Neural progenitor cell (in vitro differentiated cells): ENCODE measurements at regions not wholly inside any gene's neighbourhood (a gene's known extent, or its start where the extent isn't known, plus 50 kb on each side); places are given as distances from the start of the nearest gene placed in this dataset.

ENCODE experiments used
- DNase-seq: peaks from one replicate; pipeline ENCODE4 v3.0.0-alpha.2; 2016; ENCODE audit warnings: low spot score
- H2AFZ ChIP-seq: fragments of 200-600 bp; sonication (generic); replicated peaks from 2 replicates; pipeline ENCODE4 v1.6.1; 2016; ENCODE audit warnings: antibody characterized with exemption
- H3F3A ChIP-seq: fragments of 200-600 bp; sonication (generic); 2 replicates; pipeline ENCODE4 v1.6.1; 2016; ENCODE audit warnings: antibody characterized with exemption, low read depth
- H3K27ac ChIP-seq: fragments of 200-600 bp; sonication (generic); 2 replicates; pipeline ENCODE4 v1.5.1; 2016; ENCODE audit warnings: mild to moderate bottlenecking
- H3K27me3 ChIP-seq: fragments of 200-600 bp; sonication (generic); 2 replicates; pipeline ENCODE4 v1.6.1; 2016; ENCODE audit warnings: mild to moderate bottlenecking, moderate library complexity
- H3K36me3 ChIP-seq: fragments of 200-600 bp; sonication (generic); 2 replicates; pipeline ENCODE4 v1.5.1; 2016
- H3K4me1 ChIP-seq: fragments of 200-600 bp; sonication (generic); 2 replicates; pipeline ENCODE4 v1.6.1; 2016; ENCODE audit warnings: mixed run types
- H3K4me2 ChIP-seq: fragments of 200-600 bp; sonication (generic); 2 replicates; pipeline ENCODE4 v1.6.1; 2016
- H3K4me3 ChIP-seq: fragments of 200-600 bp; sonication (generic); 2 replicates; pipeline ENCODE4 v1.5.1; 2016
- H3K79me2 ChIP-seq: fragments of 200-600 bp; sonication (generic); 2 replicates; pipeline ENCODE4 v1.6.1; 2016; ENCODE audit warnings: low read depth
- H3K9ac ChIP-seq: fragments of 200-600 bp; sonication (generic); 2 replicates; pipeline ENCODE4 v1.6.1; 2016
- H3K9me3 ChIP-seq: fragments of 200-600 bp; sonication (generic); 2 replicates; pipeline ENCODE4 v1.5.1; 2016; ENCODE audit warnings: low read depth
- H4K20me1 ChIP-seq: fragments of 200-600 bp; sonication (generic); 2 replicates; pipeline ENCODE4 v1.6.1; 2016; ENCODE audit warnings: low read depth
- H3K27ac Mint-ChIP-seq: 3 replicates; pipeline ENCODE4 v1.8.0; 2021; ENCODE audit warnings: mixed read lengths
- H3K27me3 Mint-ChIP-seq: 2 replicates; pipeline ENCODE4 v1.8.0; 2022; ENCODE audit warnings: low read depth, mild to moderate bottlenecking, inconsistent platforms, moderate library complexity, mixed read lengths; ENCODE audit not compliant: insufficient read depth
- H3K36me3 Mint-ChIP-seq: 3 replicates; pipeline ENCODE4 v1.8.0; 2021; ENCODE audit warnings: mixed read lengths
- H3K4me1 Mint-ChIP-seq: 3 replicates; pipeline ENCODE4 v1.8.0; 2021; ENCODE audit warnings: mixed read lengths
- H3K4me3 Mint-ChIP-seq: 3 replicates; pipeline ENCODE4 v1.8.0; 2021; ENCODE audit warnings: mild to moderate bottlenecking, moderate library complexity, mixed read lengths
- H3K9me3 Mint-ChIP-seq: 3 replicates; pipeline ENCODE4 v1.8.0; 2020; ENCODE audit warnings: mixed read lengths
- EZH2 ChIP-seq: fragments of 200-600 bp; sonication (generic); IDR thresholded peaks from 2 replicates; pipeline ENCODE4 v1.6.1; 2017; ENCODE audit warnings: antibody characterized with exemption, mild to moderate bottlenecking, moderate library complexity
- EZH2phosphoT487 ChIP-seq: fragments of 200-600 bp; sonication (generic); IDR thresholded peaks from 2 replicates; pipeline ENCODE4 v1.6.1; 2017; ENCODE audit warnings: antibody characterized with exemption
- TF ChIP-seq, protein P1 (sequence below): fragments of 200-600 bp; sonication (generic); IDR thresholded peaks from 2 replicates; pipeline ENCODE4 v1.5.1; 2017; ENCODE audit warnings: antibody characterized with exemption, mild to moderate bottlenecking

DNA sequence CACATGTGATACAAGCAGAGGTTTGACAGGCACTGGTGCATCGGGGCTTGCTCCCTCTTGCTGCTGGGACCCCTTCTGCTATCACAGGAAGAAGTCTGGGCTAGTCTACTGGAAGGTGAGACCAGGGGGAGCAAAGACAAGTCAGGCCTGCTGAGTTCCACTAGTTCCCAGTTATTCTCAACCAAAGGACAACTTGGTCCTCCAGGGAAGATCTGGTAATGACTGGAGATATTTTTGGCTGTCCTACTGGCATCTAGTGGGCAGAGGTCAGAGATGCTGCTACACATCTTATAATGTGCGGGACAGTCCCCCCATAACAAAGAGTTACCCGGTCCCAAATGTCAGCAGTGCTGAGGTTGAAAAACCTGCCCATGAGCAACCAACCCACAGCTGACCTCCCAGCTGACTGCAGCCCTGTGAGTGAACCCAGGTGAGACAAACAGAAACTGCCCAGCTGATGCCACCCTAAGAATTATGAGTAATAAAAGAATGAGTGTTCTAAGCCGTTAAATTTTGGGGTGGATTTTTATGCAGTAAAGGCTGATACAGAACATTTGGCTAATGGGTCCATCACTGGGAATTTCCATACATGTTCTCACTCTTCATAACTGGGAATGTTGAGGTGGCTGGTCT, 71.6 kb downstream of the NENF start:
- no peak for DNase-seq
- Histone ChIP-seq H3K4me1 (peaks cover 17% of the 10 kb centered on the region), H3K4me2 (no peak overlapping the region), H3K4me3 (no peak overlapping the region), H3K79me2 (no peaks in the 10 kb centered on the region), H4K20me1 (no peaks in the 10 kb centered on the region), H3K27me3 (peaks cover 8% of the 10 kb centered on the region), H3K27ac (no peak overlapping the region), H2AFZ (no peak overlapping the region), H3K9ac (no peak overlapping the region), H3K36me3 (no peaks in the 10 kb centered on the region), H3K9me3 (no peaks in the 10 kb centered on the region), H3F3A (peaks cover 23% of the 10 kb centered on the region)
- H3K4me1 Mint-ChIP-seq = peaks cover 38% of the 10 kb centered on the region
- no peak overlapping the region for H3K4me3 Mint-ChIP-seq
- H3K27me3 Mint-ChIP-seq = peaks cover 19% of the 10 kb centered on the region
- H3K9me3 Mint-ChIP-seq = peaks cover 11% of the 10 kb centered on the region
- TF ChIP-seq EZH2phosphoT487 (no peak), EZH2 (no peak)
- TF ChIP-seq, protein P1, sequence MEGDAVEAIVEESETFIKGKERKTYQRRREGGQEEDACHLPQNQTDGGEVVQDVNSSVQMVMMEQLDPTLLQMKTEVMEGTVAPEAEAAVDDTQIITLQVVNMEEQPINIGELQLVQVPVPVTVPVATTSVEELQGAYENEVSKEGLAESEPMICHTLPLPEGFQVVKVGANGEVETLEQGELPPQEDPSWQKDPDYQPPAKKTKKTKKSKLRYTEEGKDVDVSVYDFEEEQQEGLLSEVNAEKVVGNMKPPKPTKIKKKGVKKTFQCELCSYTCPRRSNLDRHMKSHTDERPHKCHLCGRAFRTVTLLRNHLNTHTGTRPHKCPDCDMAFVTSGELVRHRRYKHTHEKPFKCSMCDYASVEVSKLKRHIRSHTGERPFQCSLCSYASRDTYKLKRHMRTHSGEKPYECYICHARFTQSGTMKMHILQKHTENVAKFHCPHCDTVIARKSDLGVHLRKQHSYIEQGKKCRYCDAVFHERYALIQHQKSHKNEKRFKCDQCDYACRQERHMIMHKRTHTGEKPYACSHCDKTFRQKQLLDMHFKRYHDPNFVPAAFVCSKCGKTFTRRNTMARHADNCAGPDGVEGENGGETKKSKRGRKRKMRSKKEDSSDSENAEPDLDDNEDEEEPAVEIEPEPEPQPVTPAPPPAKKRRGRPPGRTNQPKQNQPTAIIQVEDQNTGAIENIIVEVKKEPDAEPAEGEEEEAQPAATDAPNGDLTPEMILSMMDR = no peak
- H3K36me3 Mint-ChIP-seq = no peaks in the 10 kb centered on the region
- H3K27ac Mint-ChIP-seq = peak overlapping the region; percentile 90

DNA sequence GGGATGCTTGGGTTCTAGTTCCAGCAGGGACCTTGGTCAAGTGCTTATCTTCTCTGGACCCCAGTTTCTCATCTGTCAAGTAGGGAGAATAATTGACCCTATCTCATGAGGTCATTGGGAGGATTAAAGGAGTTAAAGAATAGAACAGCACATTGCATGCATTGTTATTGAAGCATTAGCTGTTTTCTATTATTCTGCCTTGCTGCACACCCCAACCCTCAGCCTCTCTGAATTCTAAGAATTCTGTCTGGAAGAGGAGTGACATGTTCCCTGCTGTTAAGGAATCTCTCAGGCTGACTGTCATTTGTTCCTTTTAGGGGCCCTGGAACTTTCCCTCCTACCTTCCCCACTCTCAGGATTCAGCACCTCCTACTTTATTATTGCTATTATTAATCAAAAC, 73.9 kb downstream of the NENF start:
- no peaks in the 10 kb centered on the region for H4K20me1 ChIP-seq
- Mint-ChIP-seq H3K27ac (peak overlapping the region; percentile 21), H3K27me3 (peaks cover 16% of the 10 kb centered on the region), H3K4me1 (peaks cover 51% of the 10 kb centered on the region), H3K36me3 (no peaks in the 10 kb centered on the region), H3K4me3 (peak overlapping the region; percentile 25), H3K9me3 (peaks cover 10% of the 10 kb centered on the region)
- no peaks in the 10 kb centered on the region for H3K27me3 ChIP-seq
- H3K4me3 ChIP-seq = peak overlapping the region; percentile 16
- peaks cover 18% of the 10 kb centered on the region for H3K4me1 ChIP-seq
- H3K36me3 ChIP-seq = no peaks in the 10 kb centered on the region
- no peaks in the 10 kb centered on the region for H3K79me2 ChIP-seq
- peaks cover 23% of the 10 kb centered on the region for H3F3A ChIP-seq
- no peak overlapping the region for H2AFZ ChIP-seq
- H3K9me3 ChIP-seq = no peaks in the 10 kb centered on the region
- H3K27ac ChIP-seq = no peak overlapping the region
- peak; percentile 85 for DNase-seq
- peak overlapping the region; percentile 50 for H3K4me2 ChIP-seq
- H3K9ac ChIP-seq = no peak overlapping the region
- no peak for TF ChIP-seq EZH2phosphoT487
- TF ChIP-seq EZH2 = no peak
- TF ChIP-seq, protein P1 = no peak

DNA sequence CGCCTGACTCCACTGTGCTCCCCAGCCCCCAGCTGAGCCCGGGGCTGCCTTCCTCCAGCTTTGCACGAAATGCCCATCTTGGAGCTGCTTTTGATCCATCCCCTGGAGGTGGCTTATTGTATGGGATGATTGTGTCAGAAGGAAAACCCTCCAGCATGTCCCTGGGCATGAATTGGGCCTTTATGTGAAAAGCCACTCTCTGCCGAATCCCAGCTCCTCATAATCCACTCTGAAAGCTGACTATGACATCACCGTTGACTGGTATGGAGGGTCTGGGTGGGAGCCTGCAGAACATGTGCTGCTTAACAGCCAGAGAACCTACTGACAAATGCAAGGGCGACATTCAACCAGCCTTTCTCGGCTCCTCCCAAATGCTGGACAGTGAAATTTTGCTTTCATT, 74.6 kb downstream of the NENF start:
- TF ChIP-seq EZH2phosphoT487 (no peak), EZH2 (no peak)
- TF ChIP-seq, protein P1 = no peak
- Mint-ChIP-seq H3K36me3 (no peaks in the 10 kb centered on the region), H3K27me3 (peaks cover 16% of the 10 kb centered on the region), H3K4me3 (peak overlapping the region; percentile 8), H3K4me1 (peaks cover 56% of the 10 kb centered on the region), H3K27ac (peak overlapping the region; percentile 21), H3K9me3 (peaks cover 7% of the 10 kb centered on the region)
- peak overlapping the region; percentile 16 for H3K4me3 ChIP-seq
- peak overlapping the region; percentile 50 for H3K4me2 ChIP-seq
- peaks cover 25% of the 10 kb centered on the region for H3K4me1 ChIP-seq
- no peaks in the 10 kb centered on the region for H4K20me1 ChIP-seq
- no peaks in the 10 kb centered on the region for H3K9me3 ChIP-seq
- peaks cover 23% of the 10 kb centered on the region for H3F3A ChIP-seq
- H3K27me3 ChIP-seq = no peaks in the 10 kb centered on the region
- no peak overlapping the region for H3K27ac ChIP-seq
- no peak overlapping the region for H3K9ac ChIP-seq
- no peaks in the 10 kb centered on the region for H3K36me3 ChIP-seq
- no peak overlapping the region for H2AFZ ChIP-seq
- DNase-seq = peak; percentile 36
- H3K79me2 ChIP-seq = no peaks in the 10 kb centered on the region
